ENCODE measurements at regions not wholly inside any gene's neighbourhood (a gene's known extent, or its start where the extent isn't known, plus 50 kb on each side); places are given as distances from the start of the nearest gene placed in this dataset.
"Not testable (repeated sequence)": the region's sequence is repeated elsewhere in the genome, so short reads cannot be mapped to it uniquely, and the experiment has no call there.

- not testable (repeated sequence) for TF ChIP-seq POLR2AphosphoS5, POLR2A, TAF1 (IDR thresholded peaks at IDR 0.05; ENCODE audit: low read depth, low read length)
Observed at GRCh38 chr14:105623178-105623577, 96.8 kb downstream of the TMEM121 start.
